ENCODE measurements at regions not wholly inside any gene's neighbourhood (a gene's known extent, or its start where the extent isn't known, plus 50 kb on each side); places are given as distances from the start of the nearest gene placed in this dataset.

DNA sequence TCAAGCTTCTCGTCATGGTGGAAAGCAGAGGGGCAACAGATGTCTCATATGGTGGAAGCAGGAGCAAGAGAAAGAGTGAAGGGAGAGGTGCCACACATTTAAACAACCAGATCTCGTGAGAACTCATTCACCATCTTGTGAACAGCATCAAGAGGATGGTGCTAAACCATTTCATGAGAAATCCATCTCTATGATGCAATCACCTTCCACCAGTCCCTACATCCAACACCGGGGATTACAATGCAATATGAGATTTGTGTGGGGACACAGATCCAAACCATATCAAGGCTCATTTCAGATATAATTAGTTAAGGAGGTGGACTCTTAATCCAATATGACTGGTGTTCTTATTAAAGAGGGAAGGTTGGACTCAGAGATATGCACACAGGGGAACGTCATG lies 272.8 kb downstream of the KCNS3 start:
- DNase-seq = no peak

- peak in 1 of 51 donors; percentile 23 for DNase-seq
Measured at GRCh38 chr2:18149660-18150246, 271.3 kb downstream of the KCNS3 start.

DNA sequence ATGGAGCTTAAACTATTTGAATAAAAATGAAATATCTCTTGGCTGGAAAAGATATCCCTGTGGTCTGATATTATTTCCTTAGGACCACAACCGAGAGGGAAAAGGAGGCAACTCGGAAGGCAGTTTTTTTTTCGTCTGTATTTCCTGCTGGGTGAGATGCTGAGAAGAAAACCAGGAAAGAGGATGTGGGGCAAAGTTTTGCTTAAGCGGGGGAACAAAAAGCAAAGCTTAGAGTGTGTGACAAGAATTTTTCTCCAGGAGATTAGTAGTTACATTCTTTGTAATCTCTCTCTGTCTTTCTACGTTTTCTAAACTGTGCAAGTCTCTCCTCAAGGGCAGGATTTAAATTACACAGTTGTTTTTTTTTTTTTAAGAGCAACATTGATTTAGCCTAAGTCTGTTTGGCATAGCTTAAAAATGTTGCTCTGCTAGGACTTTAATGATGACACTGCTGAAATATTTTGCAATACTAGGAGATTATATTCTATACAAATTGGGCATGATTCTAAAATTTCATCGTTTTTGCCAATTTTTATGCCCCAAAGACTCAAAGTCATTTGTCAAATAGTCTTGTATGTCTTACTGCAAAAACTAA lies 258.5 kb downstream of the KCNS3 start:
- DNase-seq = no peak

DNA sequence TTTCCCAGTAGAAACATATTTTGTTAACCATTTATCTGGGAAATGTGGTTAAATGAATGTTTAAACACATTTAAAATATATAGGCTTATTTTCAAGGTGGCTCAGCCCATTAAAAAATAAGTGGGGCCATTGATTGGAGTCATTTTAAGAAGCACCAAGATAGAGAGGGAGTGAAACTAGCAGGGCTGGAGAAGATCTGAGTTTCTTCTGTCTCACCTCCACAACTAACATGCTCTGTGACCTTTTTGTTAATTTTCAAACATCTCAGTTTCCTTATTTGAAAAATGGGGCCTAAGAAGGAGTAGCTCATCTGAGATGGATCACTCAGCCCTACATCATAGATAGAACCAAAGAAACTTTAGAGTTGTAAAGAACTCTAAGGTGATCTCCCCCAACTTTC lies 254.8 kb downstream of the KCNS3 start:
- no peak for DNase-seq

GRCh38 chr2:18132697-18133096 lies 254.2 kb downstream of the KCNS3 start:
- DNase-seq = no peak

- no peak for DNase-seq
Measured at GRCh38 chr2:18131761-18132160, 253.3 kb downstream of the KCNS3 start.

GRCh38 chr2:18129348-18129747 lies 250.9 kb downstream of the KCNS3 start:
- no peak for DNase-seq

- no peak for DNase-seq
Measured at GRCh38 chr2:18125303-18125702, 246.8 kb downstream of the KCNS3 start.

- no peak for DNase-seq
Measured at GRCh38 chr2:18124116-18124835, 245.8 kb downstream of the KCNS3 start.

GRCh38 chr2:18123577-18123976 lies 245.1 kb downstream of the KCNS3 start:
- no peak for DNase-seq

DNA sequence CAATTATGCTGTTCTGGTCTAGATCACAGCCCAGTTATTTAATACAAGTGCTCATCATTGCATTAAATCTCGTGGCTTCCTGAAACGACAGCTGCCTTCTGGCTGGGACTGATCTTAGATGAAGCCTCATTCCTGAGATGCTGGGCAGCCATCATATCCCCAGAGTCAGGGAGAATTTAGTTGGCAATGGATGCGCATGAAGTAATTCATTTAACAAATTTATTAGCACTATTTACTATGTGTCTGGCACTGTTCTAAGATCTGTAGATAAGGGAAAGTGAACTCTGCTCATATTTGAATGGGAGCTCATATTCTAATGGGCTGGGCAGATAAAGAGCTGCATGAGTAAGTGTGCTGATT lies 244.7 kb downstream of the KCNS3 start:
- DNase-seq = no peak

GRCh38 chr2:18122544-18123210 lies 244.2 kb downstream of the KCNS3 start:
- no peak for DNase-seq

- DNase-seq = peak in 4 of 51 donors; percentile 1 to 5 (median 4)
Measured at GRCh38 chr2:18119883-18120282, 241.4 kb downstream of the KCNS3 start.

GRCh38 chr2:18118703-18119102 lies 240.2 kb downstream of the KCNS3 start:
- no peak for DNase-seq

DNA sequence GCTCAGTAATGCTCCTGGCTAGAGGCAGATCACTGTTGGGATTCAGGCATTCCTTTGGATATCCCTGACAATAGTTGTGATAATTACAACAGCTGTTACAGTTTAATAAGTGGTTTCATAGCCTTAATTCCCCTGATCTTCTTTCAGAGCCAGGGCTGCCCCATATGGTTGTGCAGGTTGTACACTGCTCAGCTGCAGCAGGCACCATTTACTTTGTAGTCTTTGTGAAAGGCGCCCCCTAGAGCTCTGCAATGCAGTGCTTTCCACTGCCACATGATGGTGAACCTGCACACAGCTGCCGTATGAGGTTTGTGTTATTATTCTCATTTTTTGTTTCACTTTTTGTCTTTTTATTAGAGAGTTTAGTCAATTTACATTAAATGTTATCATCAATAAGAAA lies 239.1 kb downstream of the KCNS3 start:
- DNase-seq = peak in 2 of 51 donors; percentile 2 to 6

GRCh38 chr2:18110222-18110621 lies 231.8 kb downstream of the KCNS3 start:
- DNase-seq = no peak

- no peak for DNase-seq
Measured at GRCh38 chr2:18106841-18107240, 228.4 kb downstream of the KCNS3 start.

DNA sequence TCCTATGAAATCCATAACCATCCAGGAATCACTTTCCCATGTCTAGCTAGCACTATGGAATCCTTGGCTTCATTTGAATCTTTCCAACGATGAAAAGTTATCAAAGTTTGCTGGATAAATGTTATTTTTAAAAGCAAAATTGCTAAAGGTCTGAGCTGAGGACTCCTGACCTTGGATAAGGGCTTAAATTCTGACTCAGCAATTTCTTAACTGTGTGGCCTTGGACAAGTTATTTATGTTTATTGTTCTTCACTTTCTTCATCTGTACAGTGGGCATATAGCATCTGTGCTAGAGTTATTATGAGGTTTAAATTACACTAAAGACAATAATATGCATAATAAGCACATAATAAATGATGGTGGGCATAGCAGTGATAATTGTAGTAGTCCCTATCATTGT lies 227.5 kb downstream of the KCNS3 start:
- no peak for DNase-seq

- no peak for DNase-seq
Measured at GRCh38 chr2:18104595-18105224, 226.2 kb downstream of the KCNS3 start.

DNA sequence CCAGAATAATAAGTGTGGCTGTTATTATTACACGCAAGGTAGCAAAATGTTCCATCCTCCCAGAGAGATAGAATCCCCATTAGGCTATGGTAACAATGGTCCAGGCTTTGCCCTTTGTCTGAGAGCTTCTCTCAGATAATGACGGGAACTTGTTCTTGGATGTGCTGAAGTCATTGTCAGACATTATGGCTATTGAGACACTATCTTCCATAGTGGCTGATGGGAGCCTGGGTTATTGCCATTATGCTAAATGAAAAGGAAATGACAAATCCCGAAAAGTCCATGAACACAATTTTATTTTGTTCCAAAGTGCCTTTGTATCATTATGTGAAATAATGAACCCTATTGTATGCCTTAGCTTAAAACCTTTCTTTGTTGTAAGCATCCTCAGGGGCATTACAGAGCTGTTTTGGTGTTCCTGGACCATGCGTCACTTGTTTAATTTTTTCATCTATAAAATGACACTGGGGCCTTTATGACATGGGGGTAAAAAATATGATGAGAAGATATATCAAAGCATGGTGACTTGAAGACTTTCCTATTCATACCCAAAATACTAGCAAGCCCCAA lies 218.5 kb downstream of the KCNS3 start:
- peak in 1 of 51 donors; percentile 25 for DNase-seq

- no peak for DNase-seq
Measured at GRCh38 chr2:18094277-18094676, 215.8 kb downstream of the KCNS3 start.

DNA sequence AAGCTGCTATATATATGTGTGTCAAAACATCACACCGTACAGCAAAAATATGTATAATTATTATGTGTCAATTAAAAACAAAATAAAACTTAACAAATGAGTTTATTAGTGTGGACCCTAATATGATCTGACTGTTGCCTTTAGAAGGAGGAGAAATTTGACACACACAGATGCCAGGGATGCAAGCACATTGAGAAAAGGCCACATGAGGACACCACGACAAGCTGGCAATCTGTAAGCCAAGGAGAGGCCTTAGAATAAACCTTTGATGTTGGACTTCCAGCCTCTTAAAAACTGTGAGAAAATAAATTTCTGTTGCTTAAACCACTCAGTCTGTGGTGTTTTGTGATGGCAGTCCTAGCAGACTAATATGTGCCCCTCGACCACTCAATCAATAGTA lies 214.7 kb downstream of the KCNS3 start:
- no peak for DNase-seq
